Trophoblast cell (in vitro differentiated cells and primary cell): ENCODE measurements at regions not wholly inside any gene's neighbourhood (a gene's known extent, or its start where the extent isn't known, plus 50 kb on each side); places are given as distances from the start of the nearest gene placed in this dataset.
"Not testable (repeated sequence)": the region's sequence is repeated elsewhere in the genome, so short reads cannot be mapped to it uniquely, and the experiment has no call there.

Experiments
- DNase-seq, 2 donors: peaks; one replicate each; pipeline ENCODE4 v3.0.0-alpha.2; 2016
- H2AFZ ChIP-seq: 2 replicates; pipeline ENCODE4 v1.6.1; 2013; ENCODE audit warnings: low read length, moderate library complexity, mild to moderate bottlenecking; ENCODE audit not compliant: insufficient read depth, poor library complexity
- H2AK5ac ChIP-seq: 2 replicates; pipeline ENCODE4 v1.6.1; 2013; ENCODE audit warnings: mild to moderate bottlenecking, low read length
- H2BK120ac ChIP-seq: 2 replicates; pipeline ENCODE4 v1.6.1; 2013; ENCODE audit warnings: low read length, mild to moderate bottlenecking, moderate library complexity; ENCODE audit not compliant: insufficient read depth, poor library complexity
- H2BK12ac ChIP-seq: 2 replicates; pipeline ENCODE4 v1.6.1; 2013; ENCODE audit warnings: mild to moderate bottlenecking, low read length, moderate library complexity
- H2BK5ac ChIP-seq: 2 replicates; pipeline ENCODE4 v1.6.1; 2013; ENCODE audit warnings: low read length, low read depth, moderate library complexity, mild to moderate bottlenecking; ENCODE audit not compliant: poor library complexity
- H3K14ac ChIP-seq: 2 replicates; pipeline ENCODE4 v1.6.1; 2013; ENCODE audit warnings: mild to moderate bottlenecking, low read length
- H3K18ac ChIP-seq: 2 replicates; pipeline ENCODE4 v1.6.1; 2013; ENCODE audit warnings: mild to moderate bottlenecking, low read length
- H3K23ac ChIP-seq: 2 replicates; pipeline ENCODE4 v1.6.1; 2013; ENCODE audit warnings: low read length
- H3K27ac ChIP-seq: 2 replicates; pipeline ENCODE4 v1.5.1; 2013; ENCODE audit warnings: low read depth, mild to moderate bottlenecking, inconsistent platforms, low read length, moderate library complexity
- H3K27me3 ChIP-seq: 2 replicates; pipeline ENCODE4 v1.6.1; 2013; ENCODE audit warnings: inconsistent platforms, mild to moderate bottlenecking, low read length, moderate library complexity; ENCODE audit not compliant: insufficient read depth
- H3K36me3 ChIP-seq, 2 experiments: 1 replicate in 1 of 2; 2 replicates in 1 of 2; pipeline ENCODE4 v1.6.1; 2013; ENCODE audit warnings: low read length in 2 of 2, mild to moderate bottlenecking in 2 of 2, moderate library complexity in 1 of 2; ENCODE audit not compliant: insufficient read depth in 2 of 2, control insufficient read depth in 1 of 2
- H3K4ac ChIP-seq: 2 replicates; pipeline ENCODE4 v1.6.1; 2013; ENCODE audit warnings: low read depth, mild to moderate bottlenecking, low read length, moderate library complexity
- H3K4me1 ChIP-seq, 2 experiments: 1 replicate in 1 of 2; 2 replicates in 1 of 2; pipeline ENCODE4 v1.6.1; 2013; ENCODE audit warnings: low read length in 2 of 2, mild to moderate bottlenecking in 2 of 2, moderate library complexity in 1 of 2; ENCODE audit not compliant: insufficient read depth in 2 of 2, control insufficient read depth in 1 of 2
- H3K4me2 ChIP-seq: 2 replicates; pipeline ENCODE4 v1.6.1; 2013; ENCODE audit warnings: inconsistent platforms, mild to moderate bottlenecking, low read length, moderate library complexity
- H3K4me3 ChIP-seq: 2 replicates; pipeline ENCODE4 v1.5.1; 2013; ENCODE audit warnings: mild to moderate bottlenecking, low read depth, low read length, inconsistent platforms
- H3K79me1 ChIP-seq: one replicate; pipeline ENCODE4 v1.6.1; 2013; ENCODE audit warnings: low read length
- H3K79me2 ChIP-seq: 2 replicates; pipeline ENCODE4 v1.6.1; 2013; ENCODE audit warnings: low read length, mild to moderate bottlenecking; ENCODE audit not compliant: control insufficient read depth, insufficient read depth, poor library complexity
- H3K9ac ChIP-seq: 2 replicates; pipeline ENCODE4 v1.6.1; 2013; ENCODE audit warnings: mild to moderate bottlenecking, low read length
- H3K9me3 ChIP-seq: 2 replicates; pipeline ENCODE4 v1.6.1; 2013; ENCODE audit warnings: low read depth, mild to moderate bottlenecking, control low read depth, inconsistent platforms, low read length; ENCODE audit not compliant: insufficient read depth
- H4K12ac ChIP-seq: 2 replicates; pipeline ENCODE4 v1.6.1; 2013; ENCODE audit warnings: low read depth, mild to moderate bottlenecking, low read length, moderate library complexity
- H4K8ac ChIP-seq: 2 replicates; pipeline ENCODE4 v1.6.1; 2013; ENCODE audit warnings: low read depth, mild to moderate bottlenecking, low read length, moderate library complexity
- H4K91ac ChIP-seq: one replicate; pipeline ENCODE4 v1.6.1; 2013; ENCODE audit warnings: low read depth, mild to moderate bottlenecking, low read length, moderate library complexity
- WGBS: extraction: QIAGEN DNeasy Blood & Tissue Kit; methylation state at CpG from one replicate; pipeline ENCODE4 v1.1.7; 2013; ENCODE audit warnings: missing lambda C conversion rate; ENCODE audit not compliant: insufficient read length, insufficient coverage; ENCODE audit errors: extremely low coverage; 5-methylcytosine and 5-hydroxymethylcytosine counted together

DNA sequence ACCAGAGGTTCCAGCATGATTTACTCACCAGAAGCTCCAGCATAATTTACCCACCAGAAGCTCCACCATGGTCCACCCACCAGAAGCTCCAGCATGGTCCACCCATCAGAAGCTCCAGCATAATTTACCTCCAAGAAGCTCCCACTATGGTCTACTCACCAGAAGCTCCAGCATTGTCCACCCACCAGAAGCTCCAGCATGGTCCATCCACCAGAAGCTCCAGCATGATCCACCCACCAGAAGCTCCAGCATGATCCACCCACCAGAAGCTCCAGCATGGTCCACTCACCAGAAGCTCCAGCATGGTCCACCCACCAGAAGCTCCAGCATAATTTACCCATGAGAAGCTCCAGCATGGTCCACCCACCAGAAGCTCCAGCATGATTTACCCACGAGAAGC, 4490.7 kb upstream of the OR11H1 start:
- not testable (repeated sequence) for H2BK120ac ChIP-seq, H3K18ac ChIP-seq, H3K9ac ChIP-seq, H4K8ac ChIP-seq, H2BK5ac ChIP-seq, H4K91ac ChIP-seq, H3K27me3 ChIP-seq, H3K4me1 ChIP-seq, H2AFZ ChIP-seq, H3K79me1 ChIP-seq, H3K36me3 ChIP-seq, H3K23ac ChIP-seq, H4K12ac ChIP-seq, H2AK5ac ChIP-seq, H3K4me3 ChIP-seq, H3K27ac ChIP-seq, H3K14ac ChIP-seq, H3K79me2 ChIP-seq, DNase-seq, H3K4ac ChIP-seq, H3K4me2 ChIP-seq, H2BK12ac ChIP-seq
- no CpG with 5 or more reads among the region's 1 CpG for whole genome bisulfite sequencing
- H3K9me3 ChIP-seq: peaks cover 40% of the 10 kb centered on the region

DNA sequence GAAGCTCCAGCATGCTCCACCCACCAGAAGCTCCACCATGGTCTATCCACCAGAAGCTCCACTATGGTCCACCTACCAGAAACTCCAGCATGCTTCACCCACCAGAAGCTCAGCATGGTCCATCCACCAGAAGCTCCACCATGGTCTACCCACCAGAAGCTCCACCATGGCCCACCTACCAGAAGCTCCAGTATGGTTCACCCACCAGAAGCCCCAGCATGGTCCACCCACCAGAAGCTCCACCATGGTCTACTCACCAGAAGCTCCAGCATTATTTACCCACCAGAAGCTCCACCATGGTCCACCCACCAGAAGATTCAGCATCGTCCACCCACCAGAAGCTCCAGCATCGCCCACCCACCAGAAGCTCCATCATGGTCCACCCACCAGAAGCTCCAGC, 4490.2 kb upstream of the OR11H1 start:
- H3K18ac ChIP-seq, H3K36me3 ChIP-seq, H3K14ac ChIP-seq, H3K27me3 ChIP-seq, H3K79me2 ChIP-seq, H3K79me1 ChIP-seq, DNase-seq, H4K12ac ChIP-seq, H3K4me3 ChIP-seq, H2BK5ac ChIP-seq, H2AFZ ChIP-seq, H3K27ac ChIP-seq, H3K9ac ChIP-seq, H3K23ac ChIP-seq, H4K8ac ChIP-seq, H4K91ac ChIP-seq, H3K4me2 ChIP-seq, H2BK120ac ChIP-seq, H2BK12ac ChIP-seq, H2AK5ac ChIP-seq, H3K4ac ChIP-seq, H3K4me1 ChIP-seq: not testable (repeated sequence)
- WGBS: no CpG with 5 or more reads among the region's 2 CpGs
- H3K9me3 ChIP-seq: peaks cover 37% of the 10 kb centered on the region

DNA sequence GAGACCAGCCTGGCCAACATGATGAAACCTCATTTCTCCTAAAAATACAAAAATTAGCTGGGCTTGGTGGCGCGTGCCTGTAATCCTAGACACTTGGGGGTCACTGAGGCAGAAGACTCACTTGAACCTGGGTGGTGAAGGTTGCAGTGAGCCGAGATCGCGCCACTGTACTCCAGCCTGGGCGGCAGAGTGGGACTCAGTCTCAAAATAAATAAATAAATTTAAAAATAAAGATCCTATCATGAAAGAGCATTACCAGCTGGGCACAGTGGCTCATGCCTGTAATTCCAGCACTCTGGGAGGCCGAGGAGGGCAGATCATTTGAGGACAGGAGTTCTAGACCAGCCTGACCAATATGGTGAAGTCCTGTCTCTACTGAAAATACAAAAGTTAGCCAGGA, 4489.2 kb upstream of the OR11H1 start:
- H2BK120ac ChIP-seq, DNase-seq, H3K4me1 ChIP-seq, H3K79me2 ChIP-seq, H2BK5ac ChIP-seq, H3K4me3 ChIP-seq, H3K23ac ChIP-seq, H3K36me3 ChIP-seq, H4K91ac ChIP-seq, H3K18ac ChIP-seq, H3K27me3 ChIP-seq, H4K8ac ChIP-seq, H2BK12ac ChIP-seq, H3K27ac ChIP-seq, H3K4ac ChIP-seq, H3K14ac ChIP-seq, H2AK5ac ChIP-seq, H4K12ac ChIP-seq, H3K9ac ChIP-seq, H2AFZ ChIP-seq, H3K79me1 ChIP-seq, H3K4me2 ChIP-seq: not testable (repeated sequence)
- H3K9me3 ChIP-seq: peaks cover 36% of the 10 kb centered on the region
- no CpG with 5 or more reads among the region's 7 CpGs for WGBS

DNA sequence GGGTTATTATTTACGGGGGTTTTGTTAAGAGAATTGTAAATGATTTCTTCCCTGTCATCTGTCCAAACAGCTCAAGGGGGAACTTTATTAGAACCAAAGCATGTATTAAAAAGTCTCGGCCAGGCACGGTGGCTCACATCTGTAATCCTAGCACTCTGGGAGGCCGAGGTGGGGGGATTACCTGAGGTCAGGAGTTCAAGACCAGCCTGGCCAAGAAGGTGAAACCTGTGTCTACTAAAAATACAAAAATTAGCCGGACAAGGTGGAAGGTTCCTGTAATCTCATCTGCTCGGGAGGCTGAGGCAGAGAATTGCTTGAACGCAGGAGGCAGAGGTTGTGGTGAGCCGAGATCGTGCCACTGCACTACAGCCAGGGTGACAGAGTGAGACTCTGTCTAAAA, 4486.6 kb upstream of the OR11H1 start:
- not testable (repeated sequence) for H3K4me2 ChIP-seq, H2BK120ac ChIP-seq, H4K12ac ChIP-seq, H3K27ac ChIP-seq, H2BK12ac ChIP-seq, H3K4ac ChIP-seq, H3K79me2 ChIP-seq, H3K4me3 ChIP-seq, H3K36me3 ChIP-seq, H4K91ac ChIP-seq, H2AK5ac ChIP-seq, H2AFZ ChIP-seq, H2BK5ac ChIP-seq, H3K4me1 ChIP-seq, H3K79me1 ChIP-seq, H3K23ac ChIP-seq, DNase-seq, H3K18ac ChIP-seq, H3K14ac ChIP-seq, H3K27me3 ChIP-seq, H4K8ac ChIP-seq, H3K9ac ChIP-seq
- WGBS: 89% methylated on average over 1 of the region's 9 CpGs
- H3K9me3 ChIP-seq: peaks cover 19% of the 10 kb centered on the region
